ENCODE measurements at regions not wholly inside any gene's neighbourhood (a gene's known extent, or its start where the extent isn't known, plus 50 kb on each side); places are given as distances from the start of the nearest gene placed in this dataset.

DNA sequence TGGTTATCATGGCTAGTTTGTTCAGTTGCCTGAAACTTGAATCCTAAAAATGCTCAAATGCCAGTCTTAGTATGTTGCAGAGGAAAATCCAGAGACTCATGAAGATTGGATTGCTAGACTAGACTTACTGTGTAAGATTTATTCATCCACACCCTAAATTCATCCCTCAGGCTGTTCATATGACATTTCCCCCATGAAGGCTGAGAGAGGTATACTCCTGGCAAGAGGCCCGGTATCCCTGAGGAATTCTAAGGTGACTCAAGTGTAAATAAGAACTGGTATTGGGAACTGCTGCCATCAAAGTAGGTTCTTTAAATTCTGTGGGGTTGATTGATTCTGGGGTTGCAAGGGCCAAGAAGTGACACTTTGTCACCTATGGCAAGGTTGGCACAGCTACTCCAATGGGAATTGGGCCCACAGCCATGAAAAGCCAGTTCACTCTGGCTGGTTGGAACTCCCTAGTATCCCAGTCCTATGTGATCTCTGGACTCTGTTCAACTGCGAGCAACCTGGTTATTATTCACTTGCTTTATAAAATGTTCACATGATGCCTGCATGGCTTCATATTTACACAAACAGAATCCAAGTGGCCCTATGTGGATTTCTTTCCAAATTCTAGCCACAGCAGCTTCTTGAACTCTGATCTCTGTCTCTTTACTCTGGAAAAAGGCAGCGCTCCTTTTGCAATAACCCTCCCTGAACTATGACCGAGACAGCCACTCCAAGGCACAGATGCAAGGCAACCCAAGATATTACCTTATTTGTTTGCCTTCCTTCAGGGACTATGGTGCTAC lies 429.1 kb downstream of the CBLN2 start:
- TF ChIP-seq POLR2AphosphoS5 (IDR thresholded peaks at IDR 0.05; ENCODE audit: low read depth, low read length) = no peak
- TF ChIP-seq, protein P1, sequence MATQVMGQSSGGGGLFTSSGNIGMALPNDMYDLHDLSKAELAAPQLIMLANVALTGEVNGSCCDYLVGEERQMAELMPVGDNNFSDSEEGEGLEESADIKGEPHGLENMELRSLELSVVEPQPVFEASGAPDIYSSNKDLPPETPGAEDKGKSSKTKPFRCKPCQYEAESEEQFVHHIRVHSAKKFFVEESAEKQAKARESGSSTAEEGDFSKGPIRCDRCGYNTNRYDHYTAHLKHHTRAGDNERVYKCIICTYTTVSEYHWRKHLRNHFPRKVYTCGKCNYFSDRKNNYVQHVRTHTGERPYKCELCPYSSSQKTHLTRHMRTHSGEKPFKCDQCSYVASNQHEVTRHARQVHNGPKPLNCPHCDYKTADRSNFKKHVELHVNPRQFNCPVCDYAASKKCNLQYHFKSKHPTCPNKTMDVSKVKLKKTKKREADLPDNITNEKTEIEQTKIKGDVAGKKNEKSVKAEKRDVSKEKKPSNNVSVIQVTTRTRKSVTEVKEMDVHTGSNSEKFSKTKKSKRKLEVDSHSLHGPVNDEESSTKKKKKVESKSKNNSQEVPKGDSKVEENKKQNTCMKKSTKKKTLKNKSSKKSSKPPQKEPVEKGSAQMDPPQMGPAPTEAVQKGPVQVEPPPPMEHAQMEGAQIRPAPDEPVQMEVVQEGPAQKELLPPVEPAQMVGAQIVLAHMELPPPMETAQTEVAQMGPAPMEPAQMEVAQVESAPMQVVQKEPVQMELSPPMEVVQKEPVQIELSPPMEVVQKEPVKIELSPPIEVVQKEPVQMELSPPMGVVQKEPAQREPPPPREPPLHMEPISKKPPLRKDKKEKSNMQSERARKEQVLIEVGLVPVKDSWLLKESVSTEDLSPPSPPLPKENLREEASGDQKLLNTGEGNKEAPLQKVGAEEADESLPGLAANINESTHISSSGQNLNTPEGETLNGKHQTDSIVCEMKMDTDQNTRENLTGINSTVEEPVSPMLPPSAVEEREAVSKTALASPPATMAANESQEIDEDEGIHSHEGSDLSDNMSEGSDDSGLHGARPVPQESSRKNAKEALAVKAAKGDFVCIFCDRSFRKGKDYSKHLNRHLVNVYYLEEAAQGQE (IDR thresholded peaks at IDR 0.05; ENCODE audit: insufficient read depth in 1 of 2, low read depth in 2 of 2, low read length in 2 of 2) = no peak

All from PFSK-1 (cell line).